ENCODE measurements at regions not wholly inside any gene's neighbourhood (a gene's known extent, or its start where the extent isn't known, plus 50 kb on each side); places are given as distances from the start of the nearest gene placed in this dataset.

- in situ Hi-C loops (cut with HindIII; ENCODE audit: low sequenced_read_pairs): loop anchor here (5.0 kb wide), 1 partner anchor 107 kb away; no protein-coding TSS in a partner anchor
Observed at GRCh38 chr5:57429513-57430120, 53.0 kb downstream of the ACTBL2 start.

GRCh38 chr5:57429021-57429420 is 53.6 kb downstream of the ACTBL2 start:
- in situ Hi-C loops (cut with HindIII; ENCODE audit: low sequenced_read_pairs): loop anchor here (5.0 kb wide), 1 partner anchor 107 kb away; no protein-coding TSS in a partner anchor

- in situ Hi-C loops (cut with HindIII; ENCODE audit: low sequenced_read_pairs): no loop called here
Observed at GRCh38 chr5:57422993-57423392, 59.6 kb downstream of the ACTBL2 start.

GRCh38 chr5:57422341-57422740 is 60.3 kb downstream of the ACTBL2 start:
- in situ Hi-C loops (cut with HindIII; ENCODE audit: low sequenced_read_pairs): no loop called here

GRCh38 chr5:57420801-57421200 is 61.8 kb downstream of the ACTBL2 start:
- in situ Hi-C loops (cut with HindIII; ENCODE audit: low sequenced_read_pairs): no loop called here

GRCh38 chr5:57417971-57418370 is 64.6 kb downstream of the ACTBL2 start:
- in situ Hi-C loops (cut with HindIII; ENCODE audit: low sequenced_read_pairs): no loop called here

- in situ Hi-C loops (cut with HindIII; ENCODE audit: low sequenced_read_pairs): no loop called here
Observed at GRCh38 chr5:57417320-57417719, 65.3 kb downstream of the ACTBL2 start.

- in situ Hi-C loops (cut with HindIII; ENCODE audit: low sequenced_read_pairs): no loop called here
Observed at GRCh38 chr5:57416278-57416994, 66.2 kb downstream of the ACTBL2 start.

- in situ Hi-C loops (cut with HindIII; ENCODE audit: low sequenced_read_pairs): no loop called here
Observed at GRCh38 chr5:57414857-57415256, 67.8 kb downstream of the ACTBL2 start.

- in situ Hi-C loops (cut with HindIII; ENCODE audit: low sequenced_read_pairs): no loop called here
Observed at GRCh38 chr5:57414191-57414590, 68.4 kb downstream of the ACTBL2 start.

- in situ Hi-C loops (cut with HindIII; ENCODE audit: low sequenced_read_pairs): no loop called here
Observed at GRCh38 chr5:57413145-57413544, 69.5 kb downstream of the ACTBL2 start.

GRCh38 chr5:57412680-57413079 is 69.9 kb downstream of the ACTBL2 start:
- in situ Hi-C loops (cut with HindIII; ENCODE audit: low sequenced_read_pairs): no loop called here

GRCh38 chr5:57411982-57412381 is 70.6 kb downstream of the ACTBL2 start:
- in situ Hi-C loops (cut with HindIII; ENCODE audit: low sequenced_read_pairs): no loop called here

GRCh38 chr5:57410374-57411320 is 72.0 kb downstream of the ACTBL2 start:
- in situ Hi-C loops (cut with HindIII; ENCODE audit: low sequenced_read_pairs): no loop called here

- in situ Hi-C loops (cut with HindIII; ENCODE audit: low sequenced_read_pairs): no loop called here
Observed at GRCh38 chr5:57408714-57409113, 73.9 kb downstream of the ACTBL2 start.

GRCh38 chr5:57408285-57408684 is 74.3 kb downstream of the ACTBL2 start:
- in situ Hi-C loops (cut with HindIII; ENCODE audit: low sequenced_read_pairs): no loop called here

GRCh38 chr5:57407391-57407790 is 75.2 kb downstream of the ACTBL2 start:
- in situ Hi-C loops (cut with HindIII; ENCODE audit: low sequenced_read_pairs): no loop called here

GRCh38 chr5:57406641-57407040 is 76.0 kb downstream of the ACTBL2 start:
- in situ Hi-C loops (cut with HindIII; ENCODE audit: low sequenced_read_pairs): no loop called here

- in situ Hi-C loops (cut with HindIII; ENCODE audit: low sequenced_read_pairs): no loop called here
Observed at GRCh38 chr5:57405984-57406383, 76.6 kb downstream of the ACTBL2 start.

- in situ Hi-C loops (cut with HindIII; ENCODE audit: low sequenced_read_pairs): no loop called here
Observed at GRCh38 chr5:57402761-57403160, 79.8 kb downstream of the ACTBL2 start.

GRCh38 chr5:57402348-57402747 is 80.3 kb downstream of the ACTBL2 start:
- in situ Hi-C loops (cut with HindIII; ENCODE audit: low sequenced_read_pairs): no loop called here
